ENCODE measurements at regions not wholly inside any gene's neighbourhood (a gene's known extent, or its start where the extent isn't known, plus 50 kb on each side); places are given as distances from the start of the nearest gene placed in this dataset.
"Not testable (repeated sequence)": the region's sequence is repeated elsewhere in the genome, so short reads cannot be mapped to it uniquely, and the experiment has no call there.

DNA sequence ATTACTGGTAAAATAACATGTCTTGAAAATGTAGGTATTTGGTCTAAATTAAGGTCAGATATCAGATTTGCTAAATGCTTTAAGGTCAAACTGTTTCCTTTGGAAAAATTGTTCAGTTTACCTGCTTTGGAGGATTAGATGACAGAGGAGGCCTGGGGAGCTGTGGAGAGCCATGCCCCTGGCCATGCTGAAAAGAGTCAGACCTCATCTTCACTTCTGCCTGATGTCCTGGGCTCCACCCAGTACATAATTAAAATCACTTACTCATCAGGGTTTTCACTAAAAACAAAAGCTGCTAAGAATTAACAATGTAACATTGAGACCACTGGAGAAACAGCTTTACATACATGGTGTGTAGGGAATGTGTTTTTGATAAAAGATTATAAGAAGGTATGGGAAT is 60.8 kb upstream of the UNC93A start:
- no peak for DNase-seq (ENCODE audit: extremely low spot score)
- ChIA-PET POLR2A (no interaction called here), CTCF (no interaction called here)
- TF ChIP-seq LEF1 (IDR thresholded peaks at IDR 0.05; ENCODE audit: borderline replicate concordance) (no peak), HDGF (IDR thresholded peaks at IDR 0.05; ENCODE audit: borderline replicate concordance) (no peak), SUZ12 (IDR thresholded peaks at IDR 0.05) (no peak), ZNF384 (IDR thresholded peaks at IDR 0.05) (no peak), TARDBP (IDR thresholded peaks at IDR 0.05) (no peak), NFRKB (IDR thresholded peaks at IDR 0.05) (no peak)

DNA sequence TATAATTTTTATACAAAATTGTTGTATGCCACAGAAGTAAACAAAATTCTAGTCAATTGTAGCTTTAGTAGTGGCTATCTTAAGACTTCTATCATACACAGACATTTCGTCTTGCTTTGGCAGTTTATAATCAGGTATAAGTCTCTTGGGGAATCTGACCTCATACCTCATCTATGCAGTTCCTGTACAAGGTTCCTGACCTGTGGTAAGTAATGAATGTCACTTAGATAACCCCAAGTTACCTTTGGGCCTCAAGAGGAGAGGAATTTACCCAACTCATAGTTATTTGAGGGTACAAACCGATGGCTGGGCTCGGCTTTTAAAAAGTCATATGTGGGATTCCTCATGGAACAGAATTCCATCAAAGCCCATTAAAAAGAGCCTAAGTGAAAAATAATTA is 58.8 kb upstream of the UNC93A start:
- TF ChIP-seq FOXM1 (IDR thresholded peaks at IDR 0.05; ENCODE audit: borderline replicate concordance) (no peak), FOXA1 (IDR thresholded peaks at IDR 0.05) (no peak), L3MBTL2 (conservative IDR thresholded peaks at IDR 0.05) (no peak), HDGF (IDR thresholded peaks at IDR 0.05; ENCODE audit: borderline replicate concordance) (no peak), ZNF384 (IDR thresholded peaks at IDR 0.05) (no peak), ARNT (IDR thresholded peaks at IDR 0.05) (no peak), SUZ12 (IDR thresholded peaks at IDR 0.05) (no peak), BHLHE40 (IDR thresholded peaks at IDR 0.05; ENCODE audit: borderline replicate concordance) (no peak), LEF1 (IDR thresholded peaks at IDR 0.05; ENCODE audit: borderline replicate concordance) (no peak), CTBP1 (IDR thresholded peaks at IDR 0.05; ENCODE audit: borderline replicate concordance) (no peak), NFRKB (IDR thresholded peaks at IDR 0.05) (no peak), ELF4 (IDR thresholded peaks at IDR 0.05) (no peak), FOXK2 (IDR thresholded peaks at IDR 0.05) (no peak), SP1 (IDR thresholded peaks at IDR 0.05) (no peak), TARDBP (IDR thresholded peaks at IDR 0.05) (no peak)
- TF ChIP-seq, protein P1, sequence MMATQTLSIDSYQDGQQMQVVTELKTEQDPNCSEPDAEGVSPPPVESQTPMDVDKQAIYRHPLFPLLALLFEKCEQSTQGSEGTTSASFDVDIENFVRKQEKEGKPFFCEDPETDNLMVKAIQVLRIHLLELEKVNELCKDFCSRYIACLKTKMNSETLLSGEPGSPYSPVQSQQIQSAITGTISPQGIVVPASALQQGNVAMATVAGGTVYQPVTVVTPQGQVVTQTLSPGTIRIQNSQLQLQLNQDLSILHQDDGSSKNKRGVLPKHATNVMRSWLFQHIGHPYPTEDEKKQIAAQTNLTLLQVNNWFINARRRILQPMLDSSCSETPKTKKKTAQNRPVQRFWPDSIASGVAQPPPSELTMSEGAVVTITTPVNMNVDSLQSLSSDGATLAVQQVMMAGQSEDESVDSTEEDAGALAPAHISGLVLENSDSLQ (IDR thresholded peaks at IDR 0.05): no peak
- ChIA-PET POLR2A (no interaction called here), CTCF (no interaction called here)
- DNase-seq (ENCODE audit: extremely low spot score): no peak

DNA sequence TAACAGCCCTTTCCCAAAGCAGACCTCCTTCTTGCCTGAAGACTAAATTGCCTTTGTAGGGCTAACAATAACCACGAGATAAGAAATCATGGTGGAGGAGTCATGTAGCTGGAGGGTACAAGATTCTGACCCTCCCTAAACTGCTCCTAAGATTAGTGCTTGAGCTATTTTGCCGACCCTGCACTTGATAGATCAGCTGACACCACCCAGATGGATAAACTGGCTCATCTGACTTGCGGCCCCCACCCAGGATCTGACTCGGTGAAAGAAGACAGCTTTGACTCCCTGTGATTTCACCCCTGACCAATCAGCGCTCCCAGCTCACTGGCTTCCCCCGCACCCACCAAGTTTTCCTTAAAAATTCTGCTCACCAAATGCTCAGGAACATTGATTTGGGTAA is 57.6 kb upstream of the UNC93A start:
- TF ChIP-seq SP1 (IDR thresholded peaks at IDR 0.05): no peak
- TF ChIP-seq FOXA1 (IDR thresholded peaks at IDR 0.05): no peak
- TF ChIP-seq BHLHE40 (IDR thresholded peaks at IDR 0.05; ENCODE audit: borderline replicate concordance): no peak
- no peak for TF ChIP-seq LEF1 (IDR thresholded peaks at IDR 0.05; ENCODE audit: borderline replicate concordance)
- no peak for TF ChIP-seq CTBP1 (IDR thresholded peaks at IDR 0.05; ENCODE audit: borderline replicate concordance)
- no peak for TF ChIP-seq FOXK2 (IDR thresholded peaks at IDR 0.05)
- TF ChIP-seq ZNF384 (IDR thresholded peaks at IDR 0.05): no peak
- TF ChIP-seq, protein P1 (IDR thresholded peaks at IDR 0.05): no peak
- TF ChIP-seq ARNT (IDR thresholded peaks at IDR 0.05): no peak
- no peak for TF ChIP-seq TARDBP (IDR thresholded peaks at IDR 0.05)
- TF ChIP-seq L3MBTL2 (conservative IDR thresholded peaks at IDR 0.05): no peak
- no peak for TF ChIP-seq HDGF (IDR thresholded peaks at IDR 0.05; ENCODE audit: borderline replicate concordance)
- TF ChIP-seq ELF4 (IDR thresholded peaks at IDR 0.05): no peak
- no peak for TF ChIP-seq FOXM1 (IDR thresholded peaks at IDR 0.05; ENCODE audit: borderline replicate concordance)
- DNase-seq (ENCODE audit: extremely low spot score): no peak
- CTCF ChIA-PET: no interaction called here
- POLR2A ChIA-PET: no interaction called here

DNA sequence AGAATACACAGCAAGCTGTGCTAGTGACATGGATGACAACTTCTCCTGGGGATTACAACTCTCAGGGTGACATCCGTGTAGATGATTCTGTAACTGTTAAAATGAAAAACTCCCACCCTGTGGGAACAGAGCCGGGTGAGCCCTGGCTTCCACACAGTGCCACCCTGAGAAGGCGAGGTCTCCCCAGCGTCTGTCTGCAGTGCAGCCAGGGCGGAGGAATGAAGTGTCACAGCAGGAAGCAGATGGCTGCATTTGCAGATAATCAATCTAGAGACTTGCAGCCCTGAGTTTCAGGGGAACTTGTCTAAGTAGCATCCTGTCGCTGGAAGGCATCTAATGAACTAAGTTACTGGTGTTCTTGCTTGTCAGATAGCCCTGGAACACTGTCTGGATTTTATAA is 56.5 kb upstream of the UNC93A start:
- POLR2A ChIA-PET; DNase-seq (ENCODE audit: extremely low spot score); CTCF ChIA-PET: not testable (repeated sequence)

DNA sequence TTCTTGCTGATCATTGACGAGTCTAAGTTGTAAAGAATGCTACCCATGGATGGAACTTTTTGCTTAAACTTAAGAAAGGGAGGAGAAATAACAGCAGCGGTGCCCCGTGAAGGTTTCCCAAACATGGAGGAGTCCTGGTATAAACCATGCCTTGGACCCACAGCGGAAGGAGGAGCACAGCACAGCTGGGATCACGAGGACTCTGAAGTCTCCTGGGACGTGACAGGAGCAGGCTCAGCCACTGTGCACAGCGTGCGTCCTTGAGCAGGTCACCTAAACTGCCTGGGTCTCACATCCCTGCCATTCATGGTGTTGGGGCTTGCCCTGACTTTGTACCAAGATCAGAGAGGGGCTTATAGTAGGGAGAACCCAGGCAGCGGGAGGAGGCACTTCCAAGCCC is 56.1 kb upstream of the UNC93A start:
- ChIA-PET POLR2A (no interaction called here), CTCF (no interaction called here)
- TF ChIP-seq SUZ12 (IDR thresholded peaks at IDR 0.05) (no peak), TARDBP (IDR thresholded peaks at IDR 0.05) (no peak), L3MBTL2 (conservative IDR thresholded peaks at IDR 0.05) (no peak), FOXA1 (IDR thresholded peaks at IDR 0.05) (no peak), ZNF384 (IDR thresholded peaks at IDR 0.05) (no peak), FOXK2 (IDR thresholded peaks at IDR 0.05) (no peak), LEF1 (IDR thresholded peaks at IDR 0.05; ENCODE audit: borderline replicate concordance) (no peak), ARNT (IDR thresholded peaks at IDR 0.05) (no peak), SP1 (IDR thresholded peaks at IDR 0.05) (no peak), HDGF (IDR thresholded peaks at IDR 0.05; ENCODE audit: borderline replicate concordance) (no peak), ELF4 (IDR thresholded peaks at IDR 0.05) (no peak), NFRKB (IDR thresholded peaks at IDR 0.05) (no peak), CTBP1 (IDR thresholded peaks at IDR 0.05; ENCODE audit: borderline replicate concordance) (no peak)
- TF ChIP-seq, protein P1 (IDR thresholded peaks at IDR 0.05): no peak
- DNase-seq (ENCODE audit: extremely low spot score): no peak

DNA sequence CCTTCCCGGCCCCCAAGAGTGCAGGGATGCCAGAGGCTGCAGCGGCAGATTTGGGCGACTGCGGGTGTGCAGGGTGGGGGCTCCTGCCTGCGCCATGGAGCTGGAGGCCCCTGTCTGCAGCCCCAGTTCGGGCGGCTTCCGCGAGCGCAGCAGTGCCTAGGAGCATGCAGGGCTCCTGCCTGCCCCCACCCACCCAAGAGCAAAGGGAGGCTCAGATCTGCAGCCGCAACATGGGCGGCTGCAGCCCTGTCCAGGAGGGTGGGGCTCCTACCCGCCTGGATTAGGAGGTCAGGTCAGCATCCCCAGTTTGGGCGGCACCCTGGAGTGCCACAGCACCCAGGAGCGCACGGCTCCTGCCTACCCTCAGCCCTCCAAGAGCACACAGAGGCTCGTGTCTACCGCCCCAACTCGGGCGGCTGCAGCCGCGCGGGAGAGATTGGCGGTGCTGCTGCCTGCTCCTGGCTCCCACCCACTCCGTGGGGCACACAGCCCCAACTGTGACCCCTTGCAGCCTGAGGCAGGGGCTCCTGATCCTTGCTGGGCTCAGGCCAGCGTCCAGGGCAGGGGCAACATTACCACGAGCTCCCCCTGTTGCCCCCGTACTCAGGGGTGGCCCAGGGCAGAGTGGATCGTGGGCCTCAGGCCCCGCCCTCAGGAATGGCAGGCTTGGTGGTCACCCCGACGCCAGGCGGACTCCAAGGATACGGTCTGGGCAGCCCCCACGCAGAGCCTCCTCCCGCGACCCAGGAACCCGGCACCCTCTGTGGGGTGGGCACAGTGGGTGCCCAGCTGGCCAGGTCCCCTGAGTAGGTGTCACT is 55.5 kb upstream of the UNC93A start:
- ChIA-PET CTCF (no interaction called here), POLR2A (no interaction called here)
- TF ChIP-seq, protein P1 (IDR thresholded peaks at IDR 0.05): no peak
- TF ChIP-seq TARDBP (IDR thresholded peaks at IDR 0.05) (no peak), SP1 (IDR thresholded peaks at IDR 0.05) (no peak), FOXM1 (IDR thresholded peaks at IDR 0.05; ENCODE audit: borderline replicate concordance) (no peak)
- no peak for DNase-seq (ENCODE audit: extremely low spot score)
